ENCODE measurements at regions not wholly inside any gene's neighbourhood (a gene's known extent, or its start where the extent isn't known, plus 50 kb on each side); places are given as distances from the start of the nearest gene placed in this dataset.

GRCh38 chr19:30774252-30774766 lies 402.1 kb downstream of the ZNF536 start:
- no peak for DNase-seq

- no peak for DNase-seq
These were observed 390.5 kb downstream of the ZNF536 start for GRCh38 chr19:30762651-30763050.

GRCh38 chr19:30760014-30760413 lies 387.8 kb downstream of the ZNF536 start:
- no peak for DNase-seq

GRCh38 chr19:30757837-30758617 lies 385.8 kb downstream of the ZNF536 start:
- DNase-seq = no peak

- DNase-seq = no peak
These were observed 385.1 kb downstream of the ZNF536 start for GRCh38 chr19:30757104-30757836.

- DNase-seq = no peak
These were observed 383.4 kb downstream of the ZNF536 start for GRCh38 chr19:30755581-30755980.

GRCh38 chr19:30754162-30754561 lies 382.0 kb downstream of the ZNF536 start:
- no peak for DNase-seq

- no peak for DNase-seq
These were observed 380.7 kb downstream of the ZNF536 start for GRCh38 chr19:30752876-30753275.

- DNase-seq = no peak
These were observed 380.0 kb downstream of the ZNF536 start for GRCh38 chr19:30752201-30752600.

- no peak for DNase-seq
These were observed 373.3 kb downstream of the ZNF536 start for GRCh38 chr19:30745476-30745985.

GRCh38 chr19:30744741-30745475 lies 372.7 kb downstream of the ZNF536 start:
- DNase-seq = no peak

- DNase-seq = no peak
These were observed 371.5 kb downstream of the ZNF536 start for GRCh38 chr19:30743702-30744101.

GRCh38 chr19:30743011-30743410 lies 370.8 kb downstream of the ZNF536 start:
- DNase-seq = no peak

GRCh38 chr19:30742406-30742938 lies 370.3 kb downstream of the ZNF536 start:
- DNase-seq = no peak

GRCh38 chr19:30741566-30741965 lies 369.4 kb downstream of the ZNF536 start:
- no peak for DNase-seq

GRCh38 chr19:30739394-30739793 lies 367.2 kb downstream of the ZNF536 start:
- DNase-seq = no peak

GRCh38 chr19:30738047-30738446 lies 365.9 kb downstream of the ZNF536 start:
- DNase-seq = no peak

GRCh38 chr19:30734669-30735068 lies 362.5 kb downstream of the ZNF536 start:
- no peak for DNase-seq

- DNase-seq = no peak
These were observed 361.8 kb downstream of the ZNF536 start for GRCh38 chr19:30733826-30734550.

GRCh38 chr19:30731591-30731990 lies 359.4 kb downstream of the ZNF536 start:
- no peak for DNase-seq

GRCh38 chr19:30729451-30729850 lies 357.3 kb downstream of the ZNF536 start:
- DNase-seq = no peak

GRCh38 chr19:30722761-30723160 lies 350.6 kb downstream of the ZNF536 start:
- DNase-seq = no peak

Data from right forelimb (tissue), 1 donor.